K562 (cell line): ENCODE measurements at regions not wholly inside any gene's neighbourhood (a gene's known extent, or its start where the extent isn't known, plus 50 kb on each side); places are given as distances from the start of the nearest gene placed in this dataset.

Source experiments
- ATAC-seq: fragments of 200-7000 bp; cut with Tn5 transposase; 3 replicates; pipeline ENCODE4 v1.9.1; 2020; ENCODE audit warnings: moderate library complexity
- BruUV-seq: library from RNA; stranded (reverse); fragments of 400-500 nt; replicated peaks from 2 replicates; lab custom pipeline; 2021; lab: Mats Ljungman, UMichigan
- CTCF ChIA-PET: fragments of 300-600 bp; formaldehyde crosslinking; extraction: SDS; loops from one replicate; lab custom pipeline; 2021; ENCODE audit warnings: low intra/inter-chr PET ratio; lab: Yijun Ruan, JAX
- POLR2A ChIA-PET: fragments of 300-600, 350-650 bp; sonication (Branson Sonifier 250); formaldehyde crosslinking; extraction: SDS; loops from one replicate; lab custom pipeline; 2021; ENCODE audit warnings: antibody characterized with exemption, inconsistent platforms; lab: Yijun Ruan, JAX
- DNase-seq, 4 experiments: peaks; one replicate each; pipeline versions ENCODE4 v3.0.0 to v3.0.0-alpha.2; 2011 to 2018; ENCODE audit warnings: low spot score in 3 of 4, mixed read lengths in 3 of 4; ENCODE audit errors: extremely low read depth in 1 of 4
- FAIRE-seq: peaks from 2 replicates; lab custom pipeline; 2011; peaks lifted over from hg19 to GRCh38; lab: Jason Lieb, UNC
- H2AFZ ChIP-seq: 2 replicates; pipeline ENCODE4 v1.6.0; 2011; ENCODE audit warnings: low read depth, low read length, control low read depth, inconsistent platforms
- H3K27ac ChIP-seq: fragments of 200-600 bp; 3 replicates; pipeline ENCODE4 v1.8.0; 2011; ENCODE audit warnings: low read depth, mild to moderate bottlenecking, control low read depth, inconsistent platforms, low read length, moderate library complexity, mixed read lengths; ENCODE audit errors: extremely low read depth
- H3K27me3 ChIP-seq, 2 experiments: fragments of 300-600 bp in 1 of 2; 2 replicates in 1 of 2; 3 replicates in 1 of 2; pipeline versions ENCODE4 v1.6.0 to v1.8.0; 2011; ENCODE audit warnings: inconsistent platforms in 2 of 2, low read length in 2 of 2, mild to moderate bottlenecking in 1 of 2, mixed read lengths in 1 of 2, moderate library complexity in 1 of 2; ENCODE audit not compliant: control insufficient read depth in 2 of 2, insufficient read depth in 2 of 2
- H3K36me3 ChIP-seq: fragments of 300-600 bp; 3 replicates; pipeline ENCODE4 v1.8.0; 2011; ENCODE audit warnings: mild to moderate bottlenecking, low read length, inconsistent platforms; ENCODE audit not compliant: control insufficient read depth, insufficient read depth
- H3K4me1 ChIP-seq, 2 experiments: fragments of 200-600 bp in 1 of 2; replicated peaks in 1 of 2; 2 replicates in 1 of 2; 3 replicates in 1 of 2; pipeline versions ENCODE4 v1.5.1 to v1.8.0; 2011; ENCODE audit warnings: inconsistent platforms in 2 of 2, low read length in 2 of 2, mild to moderate bottlenecking in 1 of 2, mixed read lengths in 1 of 2, moderate library complexity in 1 of 2; ENCODE audit not compliant: control insufficient read depth in 2 of 2, insufficient read depth in 2 of 2
- H3K4me2 ChIP-seq: 2 replicates; pipeline ENCODE4 v1.6.1; 2011; ENCODE audit warnings: low read length, control low read depth, inconsistent platforms, mixed read lengths; ENCODE audit not compliant: insufficient read depth
- H3K4me3 ChIP-seq: fragments of 200-600 bp; sonication (generic), shearing (Covaris generic); 2 replicates; pipeline ENCODE4 v1.5.1; 2016; ENCODE audit warnings: control low read depth, inconsistent platforms
- H3K79me2 ChIP-seq: fragments of 200-600 bp; 3 replicates; pipeline ENCODE4 v1.8.0; 2011; ENCODE audit warnings: low read length, inconsistent platforms; ENCODE audit not compliant: control insufficient read depth, insufficient read depth
- H3K9ac ChIP-seq, 2 experiments: 2 replicates each; pipeline versions ENCODE4 v1.6.0 to v1.6.1; 2011; ENCODE audit warnings: low read depth in 2 of 2, low read length in 2 of 2, control low read depth in 1 of 2, inconsistent platforms in 1 of 2, mild to moderate bottlenecking in 1 of 2, mixed read lengths in 1 of 2; ENCODE audit not compliant: insufficient read depth in 1 of 2
- H3K9me1 ChIP-seq: one replicate; pipeline ENCODE4 v1.6.0; 2011; ENCODE audit warnings: inconsistent platforms, mild to moderate bottlenecking, low read length, moderate library complexity; ENCODE audit not compliant: control insufficient read depth, insufficient read depth
- H3K9me3 ChIP-seq: replicated peaks from 2 replicates; pipeline ENCODE4 v1.5.1; 2011; ENCODE audit warnings: low read depth, low read length, inconsistent platforms; ENCODE audit not compliant: control insufficient read depth, insufficient read depth
- H4K20me1 ChIP-seq: replicated peaks from 2 replicates; pipeline ENCODE4 v1.6.1; 2011; ENCODE audit warnings: low read length, inconsistent platforms, mixed read lengths; ENCODE audit not compliant: control insufficient read depth, insufficient read depth
- FOXJ2 ChIP-seq: fragments of 200-800 bp; sonication (Bioruptor generic); IDR thresholded peaks from 2 replicates; pipeline ENCODE4 v1.6.1; 2016; ENCODE audit warnings: missing genetic modification characterization, missing compliant biosample characterization
- HMG20B ChIP-seq: fragments of 250-450 bp; sonication (Bioruptor Pico); IDR thresholded peaks from 2 replicates; pipeline ENCODE4 v1.5.0; 2021; ENCODE audit warnings: mild to moderate bottlenecking
- IRF2 ChIP-seq: sonication (generic); formaldehyde crosslinking; IDR thresholded peaks from 2 replicates; pipeline ENCODE4 v1.8.1; 2022; ENCODE audit warnings: mild to moderate bottlenecking, missing genetic modification reagents
- MAZ ChIP-seq, 2 experiments: fragments of 450-650 bp in 1 of 2; sonication (generic) in 1 of 2; formaldehyde crosslinking; IDR thresholded peaks in 1 of 2; conservative IDR thresholded peaks in 1 of 2; 2 replicates each; pipeline versions ENCODE4 v1.4.0 to v1.5.0; 2020; ENCODE audit warnings: mild to moderate bottlenecking in 1 of 2, missing genetic modification reagents in 1 of 2
- MECOM ChIP-seq: fragments of 250-450 bp; sonication (Bioruptor Pico); IDR thresholded peaks from 2 replicates; pipeline ENCODE4 v1.8.0; 2022; ENCODE audit warnings: inconsistent platforms
- NR1H2 ChIP-seq: sonication (generic); formaldehyde crosslinking; IDR thresholded peaks from 2 replicates; pipeline ENCODE4 v1.4.0; 2020; ENCODE audit warnings: mild to moderate bottlenecking, missing genetic modification reagents
- NR2C2 ChIP-seq, 2 experiments: fragments of 200-800 bp in 1 of 2; sonication (Bioruptor generic) in 1 of 2; sonication (generic) in 1 of 2; formaldehyde crosslinking in 1 of 2; IDR thresholded peaks; 2 replicates each; pipeline versions ENCODE4 v1.6.1 to v1.8.0; 2016 to 2022; ENCODE audit warnings: mild to moderate bottlenecking in 1 of 2, missing compliant biosample characterization in 1 of 2, missing genetic modification characterization in 1 of 2, missing genetic modification reagents in 1 of 2
- RHOXF2B ChIP-seq: fragments of 250-450 bp; sonication (Bioruptor Pico); conservative IDR thresholded peaks from 2 replicates; pipeline ENCODE4 v1.5.1; 2021
- ZNF140 ChIP-seq: fragments of 250-450 bp; sonication (Bioruptor Pico); IDR thresholded peaks from 2 replicates; pipeline ENCODE4 v1.8.0; 2021; ENCODE audit warnings: moderate library complexity, mild to moderate bottlenecking, inconsistent platforms
- ZNF384 ChIP-seq: IDR thresholded peaks from 2 replicates; pipeline ENCODE4 v1.6.1; 2012; ENCODE audit warnings: low read depth, low read length, improper control_type of control experiment
- ZNF707 ChIP-seq: fragments of 250-450 bp; sonication (Bioruptor Pico); conservative IDR thresholded peaks from 2 replicates; pipeline ENCODE4 v1.8.0; 2022; ENCODE audit warnings: inconsistent platforms, mild to moderate bottlenecking, moderate library complexity
- WGBS: fragments of 100-300 bp; shearing (Covaris generic); methylation state at CpG from one replicate; pipeline ENCODE4 v1.1.6; 2016; ENCODE audit warnings: low coverage, mixed read lengths; ENCODE audit not compliant: insufficient coverage; ENCODE audit errors: missing lambda C conversion rate; 5-methylcytosine and 5-hydroxymethylcytosine counted together
- in situ Hi-C: fragments of 300-500 bp; cut with MboI; formaldehyde crosslinking; loops from 4 replicates; pipeline ENCODE4 v1.15.0; 2018; ENCODE audit warnings: inconsistent platforms, mixed read lengths
- intact Hi-C: fragments of 100-400 bp; cut with micrococcal nuclease; formaldehyde crosslinking; loops from 2 replicates; pipeline ENCODE4 v1.14.2; 2022
- TF ChIP-seq, protein P1 (sequence below): fragments of 250-450 bp; sonication (Bioruptor Pico); IDR thresholded peaks from 2 replicates; pipeline ENCODE4 v1.4.0; 2020
- TF ChIP-seq, protein P2 (sequence below): sonication (generic); formaldehyde crosslinking; IDR thresholded peaks from 2 replicates; pipeline ENCODE4 v1.8.1; 2023; ENCODE audit warnings: mild to moderate bottlenecking, missing genetic modification reagents
- TF ChIP-seq, protein P3 (sequence below): fragments of 450-650 bp; IDR thresholded peaks from one replicate; pipeline ENCODE4 v1.6.1; 2018; ENCODE audit warnings: mild to moderate bottlenecking, moderate library complexity; ENCODE audit not compliant: partially characterized antibody

DNA sequence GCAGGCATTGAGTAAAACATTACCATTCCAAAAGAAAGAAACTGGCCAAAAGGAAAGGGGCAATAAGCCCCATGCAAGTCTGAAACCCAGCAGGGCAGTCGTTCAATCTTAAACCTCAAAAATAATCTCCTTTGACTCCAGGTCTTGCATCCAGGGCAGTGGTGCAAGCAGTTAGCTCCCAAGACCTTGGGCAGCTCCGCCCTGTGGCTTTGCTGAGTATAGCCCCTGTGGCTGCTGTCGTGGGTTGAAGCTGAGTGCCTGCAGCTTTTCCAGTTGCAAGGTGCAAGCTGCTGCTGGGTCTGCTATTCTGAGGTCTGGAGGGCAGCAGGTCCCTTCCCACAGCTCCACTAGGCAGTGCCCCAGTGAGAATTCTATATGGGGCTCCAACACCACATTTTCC lies 580.1 kb upstream of the AUTS2 start:
- BruUV-seq, result no TSS peak
- no peaks in the 10 kb centered on the region for H3K4me1 ChIP-seq
- H4K20me1 ChIP-seq, result no peaks in the 10 kb centered on the region
- ChIA-PET CTCF (no interaction called here), POLR2A (no interaction called here)
- no peaks in the 10 kb centered on the region for H3K27me3 ChIP-seq
- intact Hi-C loops, result no loop called here
- in situ Hi-C loops, result no loop called here
- no peak overlapping the region for H2AFZ ChIP-seq
- no peaks in the 10 kb centered on the region for H3K36me3 ChIP-seq
- ATAC-seq, result no peak
- no peak for DNase-seq
- H3K4me3 ChIP-seq, result no peak overlapping the region
- H3K4me2 ChIP-seq, result no peak overlapping the region
- no peaks in the 10 kb centered on the region for H3K79me2 ChIP-seq
- H3K27ac ChIP-seq, result no peak overlapping the region
- H3K9me1 ChIP-seq, result no peaks in the 10 kb centered on the region
- 0% methylated on average over 3 of the region's 3 CpGs for WGBS
- no peak for FAIRE-seq
- no peaks in the 10 kb centered on the region for H3K9me3 ChIP-seq
- no peak overlapping the region for H3K9ac ChIP-seq
- TF ChIP-seq NR2C2 (CRISPR knock-in tag; IDR thresholded peaks at IDR 0.05) (no peak), NR2C2 (tag; IDR thresholded peaks at IDR 0.05) (no peak), RHOXF2B (no peak), ZNF707 (CRISPR knock-in tag) (no peak), MAZ (CRISPR knock-in tag; conservative IDR thresholded peaks at IDR 0.05 in 1 of 2, IDR thresholded peaks at IDR 0.05 in 1 of 2) (no peak), ZNF140 (no peak), IRF2 (no peak), HMG20B (no peak), ZNF384 (no peak), MECOM (CRISPR knock-in tag) (no peak), FOXJ2 (no peak), NR1H2 (no peak)
- TF ChIP-seq, protein P1, sequence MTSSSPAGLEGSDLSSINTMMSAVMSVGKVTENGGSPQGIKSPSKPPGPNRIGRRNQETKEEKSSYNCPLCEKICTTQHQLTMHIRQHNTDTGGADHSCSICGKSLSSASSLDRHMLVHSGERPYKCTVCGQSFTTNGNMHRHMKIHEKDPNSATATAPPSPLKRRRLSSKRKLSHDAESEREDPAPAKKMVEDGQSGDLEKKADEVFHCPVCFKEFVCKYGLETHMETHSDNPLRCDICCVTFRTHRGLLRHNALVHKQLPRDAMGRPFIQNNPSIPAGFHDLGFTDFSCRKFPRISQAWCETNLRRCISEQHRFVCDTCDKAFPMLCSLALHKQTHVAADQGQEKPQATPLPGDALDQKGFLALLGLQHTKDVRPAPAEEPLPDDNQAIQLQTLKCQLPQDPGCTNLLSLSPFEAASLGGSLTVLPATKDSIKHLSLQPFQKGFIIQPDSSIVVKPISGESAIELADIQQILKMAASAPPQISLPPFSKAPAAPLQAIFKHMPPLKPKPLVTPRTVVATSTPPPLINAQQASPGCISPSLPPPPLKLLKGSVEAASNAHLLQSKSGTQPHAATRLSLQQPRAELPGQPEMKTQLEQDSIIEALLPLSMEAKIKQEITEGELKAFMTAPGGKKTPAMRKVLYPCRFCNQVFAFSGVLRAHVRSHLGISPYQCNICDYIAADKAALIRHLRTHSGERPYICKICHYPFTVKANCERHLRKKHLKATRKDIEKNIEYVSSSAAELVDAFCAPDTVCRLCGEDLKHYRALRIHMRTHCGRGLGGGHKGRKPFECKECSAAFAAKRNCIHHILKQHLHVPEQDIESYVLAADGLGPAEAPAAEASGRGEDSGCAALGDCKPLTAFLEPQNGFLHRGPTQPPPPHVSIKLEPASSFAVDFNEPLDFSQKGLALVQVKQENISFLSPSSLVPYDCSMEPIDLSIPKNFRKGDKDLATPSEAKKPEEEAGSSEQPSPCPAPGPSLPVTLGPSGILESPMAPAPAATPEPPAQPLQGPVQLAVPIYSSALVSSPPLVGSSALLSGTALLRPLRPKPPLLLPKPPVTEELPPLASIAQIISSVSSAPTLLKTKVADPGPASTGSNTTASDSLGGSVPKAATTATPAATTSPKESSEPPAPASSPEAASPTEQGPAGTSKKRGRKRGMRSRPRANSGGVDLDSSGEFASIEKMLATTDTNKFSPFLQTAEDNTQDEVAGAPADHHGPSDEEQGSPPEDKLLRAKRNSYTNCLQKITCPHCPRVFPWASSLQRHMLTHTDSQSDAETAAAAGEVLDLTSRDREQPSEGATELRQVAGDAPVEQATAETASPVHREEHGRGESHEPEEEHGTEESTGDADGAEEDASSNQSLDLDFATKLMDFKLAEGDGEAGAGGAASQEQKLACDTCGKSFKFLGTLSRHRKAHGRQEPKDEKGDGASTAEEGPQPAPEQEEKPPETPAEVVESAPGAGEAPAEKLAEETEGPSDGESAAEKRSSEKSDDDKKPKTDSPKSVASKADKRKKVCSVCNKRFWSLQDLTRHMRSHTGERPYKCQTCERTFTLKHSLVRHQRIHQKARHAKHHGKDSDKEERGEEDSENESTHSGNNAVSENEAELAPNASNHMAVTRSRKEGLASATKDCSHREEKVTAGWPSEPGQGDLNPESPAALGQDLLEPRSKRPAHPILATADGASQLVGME (CRISPR knock-in tag), result no peak
- TF ChIP-seq, protein P2, sequence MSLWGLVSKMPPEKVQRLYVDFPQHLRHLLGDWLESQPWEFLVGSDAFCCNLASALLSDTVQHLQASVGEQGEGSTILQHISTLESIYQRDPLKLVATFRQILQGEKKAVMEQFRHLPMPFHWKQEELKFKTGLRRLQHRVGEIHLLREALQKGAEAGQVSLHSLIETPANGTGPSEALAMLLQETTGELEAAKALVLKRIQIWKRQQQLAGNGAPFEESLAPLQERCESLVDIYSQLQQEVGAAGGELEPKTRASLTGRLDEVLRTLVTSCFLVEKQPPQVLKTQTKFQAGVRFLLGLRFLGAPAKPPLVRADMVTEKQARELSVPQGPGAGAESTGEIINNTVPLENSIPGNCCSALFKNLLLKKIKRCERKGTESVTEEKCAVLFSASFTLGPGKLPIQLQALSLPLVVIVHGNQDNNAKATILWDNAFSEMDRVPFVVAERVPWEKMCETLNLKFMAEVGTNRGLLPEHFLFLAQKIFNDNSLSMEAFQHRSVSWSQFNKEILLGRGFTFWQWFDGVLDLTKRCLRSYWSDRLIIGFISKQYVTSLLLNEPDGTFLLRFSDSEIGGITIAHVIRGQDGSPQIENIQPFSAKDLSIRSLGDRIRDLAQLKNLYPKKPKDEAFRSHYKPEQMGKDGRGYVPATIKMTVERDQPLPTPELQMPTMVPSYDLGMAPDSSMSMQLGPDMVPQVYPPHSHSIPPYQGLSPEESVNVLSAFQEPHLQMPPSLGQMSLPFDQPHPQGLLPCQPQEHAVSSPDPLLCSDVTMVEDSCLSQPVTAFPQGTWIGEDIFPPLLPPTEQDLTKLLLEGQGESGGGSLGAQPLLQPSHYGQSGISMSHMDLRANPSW, result no peak
- TF ChIP-seq, protein P3, sequence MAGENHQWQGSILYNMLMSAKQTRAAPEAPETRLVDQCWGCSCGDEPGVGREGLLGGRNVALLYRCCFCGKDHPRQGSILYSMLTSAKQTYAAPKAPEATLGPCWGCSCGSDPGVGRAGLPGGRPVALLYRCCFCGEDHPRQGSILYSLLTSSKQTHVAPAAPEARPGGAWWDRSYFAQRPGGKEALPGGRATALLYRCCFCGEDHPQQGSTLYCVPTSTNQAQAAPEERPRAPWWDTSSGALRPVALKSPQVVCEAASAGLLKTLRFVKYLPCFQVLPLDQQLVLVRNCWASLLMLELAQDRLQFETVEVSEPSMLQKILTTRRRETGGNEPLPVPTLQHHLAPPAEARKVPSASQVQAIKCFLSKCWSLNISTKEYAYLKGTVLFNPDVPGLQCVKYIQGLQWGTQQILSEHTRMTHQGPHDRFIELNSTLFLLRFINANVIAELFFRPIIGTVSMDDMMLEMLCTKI, result no peak
